CD8-positive, alpha-beta memory T cell (primary cell): ENCODE measurements at regions not wholly inside any gene's neighbourhood (a gene's known extent, or its start where the extent isn't known, plus 50 kb on each side); places are given as distances from the start of the nearest gene placed in this dataset.

ENCODE experiments used
- CTCF ChIA-PET: fragments of 350-600 bp; sonication (Branson Sonifier 250); formaldehyde crosslinking; loops from one replicate; lab custom pipeline; 2021; ENCODE audit warnings: antibody characterized with exemption; lab: Charles Lee
- POLR2A ChIA-PET: fragments of 350-600 bp; sonication (Branson Sonifier 250); formaldehyde crosslinking; loops from one replicate; lab custom pipeline; 2021; ENCODE audit warnings: antibody characterized with exemption; lab: Charles Lee
- DNase-seq, 5 donors: peaks; one replicate each; pipeline versions ENCODE4 v3.0.0 to v3.0.0-alpha.2; 2020 to 2022; ENCODE audit warnings: mixed read lengths in 1 of 5
- H3K27ac ChIP-seq: one replicate; pipeline ENCODE4 v1.7.0; 2013; ENCODE audit warnings: low read depth, mild to moderate bottlenecking, low read length, moderate library complexity
- H3K27me3 ChIP-seq: 2 replicates; pipeline ENCODE4 v1.7.0; 2013; ENCODE audit warnings: low read length, mild to moderate bottlenecking; ENCODE audit not compliant: insufficient read depth, poor library complexity, severe bottlenecking
- H3K36me3 ChIP-seq: 2 replicates; pipeline ENCODE4 v1.7.0; 2013; ENCODE audit warnings: mild to moderate bottlenecking, low read length, moderate library complexity; ENCODE audit not compliant: insufficient read depth
- H3K4me1 ChIP-seq: 2 replicates; pipeline ENCODE4 v1.7.0; 2013; ENCODE audit warnings: mild to moderate bottlenecking, low read length, moderate library complexity; ENCODE audit not compliant: insufficient read depth
- H3K4me3 ChIP-seq: 2 replicates; pipeline ENCODE4 v1.7.0; 2013; ENCODE audit warnings: mild to moderate bottlenecking, low read length
- H3K9me3 ChIP-seq: 2 replicates; pipeline ENCODE4 v1.7.0; 2013; ENCODE audit warnings: mild to moderate bottlenecking, low read length
- H3K27ac Mint-ChIP-seq, 8 donors: one replicate each; pipeline ENCODE4 v1.8.0; 2020 to 2021; ENCODE audit warnings: mixed read lengths in 8 of 8, mild to moderate bottlenecking in 6 of 8, inconsistent platforms in 3 of 8, moderate library complexity in 3 of 8
- H3K27me3 Mint-ChIP-seq, 2 donors: one replicate each; pipeline ENCODE4 v1.8.0; 2020 to 2021; ENCODE audit warnings: mixed read lengths in 2 of 2, mild to moderate bottlenecking in 1 of 2, moderate library complexity in 1 of 2
- H3K36me3 Mint-ChIP-seq, 3 donors: one replicate each; pipeline ENCODE4 v1.8.0; 2020 to 2021; ENCODE audit warnings: mixed read lengths in 3 of 3, inconsistent platforms in 1 of 3, mild to moderate bottlenecking in 1 of 3
- H3K4me1 Mint-ChIP-seq, 3 donors: one replicate each; pipeline ENCODE4 v1.8.0; 2020 to 2021; ENCODE audit warnings: mixed read lengths in 3 of 3, inconsistent platforms in 1 of 3, mild to moderate bottlenecking in 1 of 3
- H3K4me3 Mint-ChIP-seq, 7 donors: one replicate each; pipeline ENCODE4 v1.8.0; 2020 to 2021; ENCODE audit warnings: mixed read lengths in 7 of 7, mild to moderate bottlenecking in 6 of 7, moderate library complexity in 4 of 7, inconsistent platforms in 2 of 7
- H3K9me3 Mint-ChIP-seq, 5 donors: one replicate each; pipeline ENCODE4 v1.8.0; 2020 to 2022; ENCODE audit warnings: mixed read lengths in 5 of 5, mild to moderate bottlenecking in 3 of 5, moderate library complexity in 2 of 5, inconsistent platforms in 1 of 5

DNA sequence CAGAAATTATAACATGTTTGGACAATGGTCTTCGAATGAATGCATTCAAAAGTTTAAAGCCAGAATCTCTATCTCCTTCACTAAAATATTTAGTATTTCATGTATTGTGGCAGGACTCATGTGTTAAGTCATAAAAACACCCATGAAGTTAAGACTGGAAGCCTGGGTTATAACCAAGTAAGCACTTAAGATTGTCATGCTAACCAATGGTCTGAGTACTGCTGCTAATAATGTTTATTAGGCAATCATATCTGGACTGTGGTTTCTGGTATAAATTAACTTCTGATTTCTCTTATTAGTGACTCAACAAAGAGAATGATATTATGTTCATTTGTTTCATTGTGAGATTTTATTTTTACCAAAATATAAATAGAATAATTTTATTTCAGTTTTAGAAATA lies 297.9 kb upstream of the EDIL3 start:
- H3K27me3 ChIP-seq = no peaks in the 10 kb centered on the region
- H3K4me3 ChIP-seq = no peak overlapping the region
- ChIA-PET CTCF (no interaction called here), POLR2A (no interaction called here)
- no peak overlapping the region for H3K27ac Mint-ChIP-seq
- no peaks in the 10 kb centered on the region for H3K4me1 Mint-ChIP-seq
- no peak for DNase-seq
- no peak overlapping the region for H3K4me3 Mint-ChIP-seq
- H3K9me3 Mint-ChIP-seq = peaks cover 0 to 16% (median 4%) of the 10 kb centered on the region in 5 donors
- H3K9me3 ChIP-seq = no peaks in the 10 kb centered on the region
- no peaks in the 10 kb centered on the region for H3K36me3 Mint-ChIP-seq
- no peaks in the 10 kb centered on the region for H3K36me3 ChIP-seq
- H3K27me3 Mint-ChIP-seq = no peaks in the 10 kb centered on the region
- H3K27ac ChIP-seq = no peak overlapping the region
- no peaks in the 10 kb centered on the region for H3K4me1 ChIP-seq

DNA sequence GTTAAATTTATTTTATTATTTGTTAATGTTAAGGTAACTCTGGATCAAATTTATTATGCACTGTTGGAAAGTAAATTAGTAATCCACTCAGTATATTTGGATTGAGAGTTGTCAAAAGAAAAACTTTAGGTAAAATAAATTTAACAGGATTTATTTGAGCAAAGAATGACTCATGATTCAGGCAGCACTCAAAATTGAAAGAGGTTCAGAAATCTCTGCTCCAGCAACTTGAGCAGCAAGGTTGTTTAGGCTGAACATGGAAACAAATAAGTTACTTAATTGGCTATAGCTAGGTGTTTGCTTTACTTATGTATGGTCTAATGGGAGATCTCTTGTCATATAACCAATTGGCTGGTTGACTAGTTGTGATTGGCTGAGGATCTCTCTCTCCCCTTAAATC lies 296.2 kb upstream of the EDIL3 start:
- Histone ChIP-seq H3K4me1 (no peaks in the 10 kb centered on the region), H3K4me3 (no peak overlapping the region), H3K36me3 (no peaks in the 10 kb centered on the region), H3K9me3 (no peaks in the 10 kb centered on the region), H3K27ac (no peak overlapping the region), H3K27me3 (no peaks in the 10 kb centered on the region)
- H3K36me3 Mint-ChIP-seq = no peaks in the 10 kb centered on the region
- DNase-seq = no peak
- no peak overlapping the region for H3K4me3 Mint-ChIP-seq
- ChIA-PET CTCF (no interaction called here), POLR2A (no interaction called here)
- H3K27me3 Mint-ChIP-seq = no peaks in the 10 kb centered on the region
- H3K27ac Mint-ChIP-seq = no peak overlapping the region
- no peaks in the 10 kb centered on the region for H3K4me1 Mint-ChIP-seq
- peaks cover 0 to 9% (median 0%) of the 10 kb centered on the region in 5 donors for H3K9me3 Mint-ChIP-seq

DNA sequence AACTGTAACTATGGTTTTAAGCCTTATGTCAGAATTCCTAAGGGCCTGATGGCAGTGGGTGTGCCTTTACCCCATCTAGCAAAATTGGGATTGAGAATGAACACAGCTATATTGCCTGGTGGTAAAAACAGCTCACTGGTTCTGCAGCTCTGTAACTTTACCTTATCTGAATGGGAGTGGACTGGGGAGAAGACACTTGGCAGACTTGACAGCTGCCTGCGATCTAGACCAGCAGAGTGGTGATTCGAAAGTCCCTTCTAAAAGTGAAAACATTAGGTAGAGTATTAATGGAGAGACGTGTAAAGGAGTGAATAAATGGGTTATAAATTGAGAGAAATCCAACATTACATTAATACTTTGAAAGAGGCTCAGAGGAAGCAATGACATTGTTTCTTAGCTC lies 289.1 kb upstream of the EDIL3 start:
- Mint-ChIP-seq H3K4me3 (no peak overlapping the region), H3K4me1 (no peaks in the 10 kb centered on the region), H3K27me3 (no peaks in the 10 kb centered on the region), H3K27ac (no peak overlapping the region), H3K9me3 (peaks cover 4 to 11% (median 9%) of the 10 kb centered on the region in 5 donors), H3K36me3 (no peaks in the 10 kb centered on the region)
- ChIA-PET CTCF (no interaction called here), POLR2A (no interaction called here)
- Histone ChIP-seq H3K36me3 (no peaks in the 10 kb centered on the region), H3K27me3 (no peaks in the 10 kb centered on the region), H3K9me3 (no peaks in the 10 kb centered on the region), H3K4me1 (no peaks in the 10 kb centered on the region), H3K27ac (no peak overlapping the region), H3K4me3 (no peak overlapping the region)
- DNase-seq = no peak

DNA sequence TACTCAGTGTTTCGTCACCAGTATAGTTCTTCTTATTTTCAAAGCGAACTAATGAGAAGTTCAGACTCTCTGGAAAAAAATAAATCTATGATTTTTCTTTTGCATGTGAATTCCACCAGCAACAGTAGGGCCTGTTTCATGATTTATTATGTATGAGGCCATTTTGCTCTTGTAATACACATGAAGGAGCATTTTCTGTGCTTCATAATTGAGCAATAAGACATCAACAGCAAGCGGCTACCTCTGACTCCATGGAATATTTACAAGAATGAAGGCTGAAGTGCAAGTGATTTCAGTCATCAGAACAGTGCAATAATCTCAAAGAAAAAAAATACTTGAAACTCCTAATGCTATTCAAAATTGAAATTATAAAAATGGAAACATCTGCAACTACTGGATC lies 282.9 kb upstream of the EDIL3 start:
- Mint-ChIP-seq H3K4me1 (no peaks in the 10 kb centered on the region), H3K27me3 (no peaks in the 10 kb centered on the region), H3K36me3 (no peaks in the 10 kb centered on the region), H3K4me3 (no peak overlapping the region), H3K9me3 (peaks cover 4 to 19% (median 14%) of the 10 kb centered on the region in 5 donors), H3K27ac (no peak overlapping the region)
- no peak overlapping the region for H3K27ac ChIP-seq
- H3K27me3 ChIP-seq = no peaks in the 10 kb centered on the region
- H3K4me1 ChIP-seq = no peaks in the 10 kb centered on the region
- ChIA-PET POLR2A (no interaction called here), CTCF (no interaction called here)
- no peaks in the 10 kb centered on the region for H3K36me3 ChIP-seq
- no peak overlapping the region for H3K4me3 ChIP-seq
- DNase-seq = no peak
- no peaks in the 10 kb centered on the region for H3K9me3 ChIP-seq

DNA sequence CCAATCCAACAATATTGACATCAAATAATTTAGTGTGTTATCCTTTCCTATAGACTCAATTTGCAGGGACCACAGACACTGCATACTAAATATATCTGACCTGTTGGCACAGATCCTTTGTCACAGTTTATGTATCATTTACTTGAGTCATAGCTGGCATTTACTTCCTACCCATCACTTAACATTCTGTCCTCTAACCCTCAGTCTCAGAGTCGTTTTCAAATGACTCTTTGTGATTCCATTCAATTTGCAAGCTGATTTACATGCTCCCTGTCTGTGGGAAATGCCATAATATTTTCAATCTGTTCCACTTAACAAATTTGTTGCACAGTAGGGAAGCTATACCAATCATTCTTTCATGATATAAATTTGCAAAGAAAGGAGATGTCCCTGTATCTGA lies 265.7 kb upstream of the EDIL3 start:
- H3K36me3 Mint-ChIP-seq = no peaks in the 10 kb centered on the region
- H3K36me3 ChIP-seq = no peaks in the 10 kb centered on the region
- no peak for DNase-seq
- H3K4me3 Mint-ChIP-seq = no peak overlapping the region
- H3K27ac Mint-ChIP-seq = no peak overlapping the region
- peaks cover 0 to 19% (median 0%) of the 10 kb centered on the region in 5 donors for H3K9me3 Mint-ChIP-seq
- H3K27ac ChIP-seq = no peak overlapping the region
- ChIA-PET CTCF (no interaction called here), POLR2A (no interaction called here)
- no peak overlapping the region for H3K4me3 ChIP-seq
- H3K27me3 ChIP-seq = no peaks in the 10 kb centered on the region
- H3K27me3 Mint-ChIP-seq = no peaks in the 10 kb centered on the region
- no peaks in the 10 kb centered on the region for H3K4me1 Mint-ChIP-seq
- H3K9me3 ChIP-seq = no peaks in the 10 kb centered on the region
- no peaks in the 10 kb centered on the region for H3K4me1 ChIP-seq

DNA sequence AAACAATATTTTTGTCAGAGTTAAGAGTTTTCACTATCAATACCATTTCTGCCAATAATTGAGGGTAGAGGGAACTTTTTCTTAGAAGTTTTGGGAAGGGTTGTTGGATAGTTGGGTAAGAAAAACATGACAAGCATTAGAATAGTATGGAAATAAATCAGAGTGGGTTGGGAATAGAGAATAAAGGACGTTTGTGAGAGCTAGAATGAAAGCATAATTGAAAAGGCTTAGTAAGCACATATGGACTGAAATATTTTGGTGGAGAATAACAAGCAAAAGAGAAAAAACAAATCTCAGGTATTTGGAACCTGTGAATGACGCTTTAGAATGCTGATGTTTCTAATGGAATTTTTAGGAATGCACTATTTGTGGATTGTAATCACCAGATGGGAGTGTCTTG lies 262.9 kb upstream of the EDIL3 start:
- Mint-ChIP-seq H3K27me3 (no peaks in the 10 kb centered on the region), H3K9me3 (peaks cover 0 to 19% (median 2%) of the 10 kb centered on the region in 5 donors), H3K4me3 (no peak overlapping the region), H3K36me3 (no peaks in the 10 kb centered on the region), H3K27ac (no peak overlapping the region), H3K4me1 (no peaks in the 10 kb centered on the region)
- Histone ChIP-seq H3K4me1 (no peaks in the 10 kb centered on the region), H3K27ac (no peak overlapping the region), H3K27me3 (no peaks in the 10 kb centered on the region), H3K9me3 (no peaks in the 10 kb centered on the region), H3K36me3 (no peaks in the 10 kb centered on the region), H3K4me3 (no peak overlapping the region)
- no peak for DNase-seq
- ChIA-PET POLR2A (no interaction called here), CTCF (no interaction called here)

DNA sequence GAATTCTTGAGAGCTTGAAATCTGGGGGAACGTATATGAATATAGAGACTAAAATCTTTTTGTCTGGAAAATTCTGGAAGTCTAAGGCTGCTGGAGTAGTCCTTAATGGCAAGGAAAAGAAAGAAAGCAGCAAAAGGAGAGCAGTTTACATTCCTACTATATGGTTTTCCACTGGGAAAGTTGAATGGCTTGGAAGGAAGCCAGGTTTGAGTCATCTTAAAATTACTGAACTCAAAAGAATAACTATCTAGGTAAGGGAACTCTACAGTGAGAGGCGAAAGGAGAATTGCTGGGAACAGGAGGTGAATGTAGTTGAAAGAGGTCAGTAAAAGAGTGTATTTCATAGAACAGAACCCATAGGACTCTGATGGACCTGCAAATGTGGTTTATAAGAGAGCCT lies 258.1 kb upstream of the EDIL3 start:
- Histone ChIP-seq H3K4me1 (no peaks in the 10 kb centered on the region), H3K9me3 (no peaks in the 10 kb centered on the region), H3K4me3 (no peak overlapping the region), H3K27me3 (no peaks in the 10 kb centered on the region), H3K27ac (no peak overlapping the region), H3K36me3 (no peaks in the 10 kb centered on the region)
- Mint-ChIP-seq H3K4me3 (no peak overlapping the region), H3K27me3 (no peaks in the 10 kb centered on the region), H3K36me3 (no peaks in the 10 kb centered on the region), H3K27ac (no peak overlapping the region), H3K4me1 (no peaks in the 10 kb centered on the region), H3K9me3 (peaks cover 0 to 5% (median 3%) of the 10 kb centered on the region in 5 donors)
- ChIA-PET CTCF (no interaction called here), POLR2A (no interaction called here)
- DNase-seq = no peak

DNA sequence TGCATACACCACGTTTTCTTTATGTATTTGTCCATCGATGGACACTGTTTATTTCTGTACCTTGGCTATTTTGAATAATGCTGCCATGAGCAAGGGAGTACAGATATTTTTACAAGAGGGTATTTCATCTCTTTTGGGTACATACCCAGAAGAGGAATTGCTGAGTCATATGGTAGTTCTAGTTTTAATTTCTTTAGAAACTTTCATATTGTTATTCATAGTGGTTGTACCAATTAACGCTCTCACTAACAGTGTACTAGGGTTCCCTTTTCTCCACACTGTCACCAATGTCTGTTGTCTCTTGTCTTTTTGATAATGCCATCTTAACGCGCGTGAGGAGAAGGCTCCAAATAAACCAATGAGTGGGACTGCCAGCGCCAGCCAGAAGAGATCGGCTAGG lies 257.6 kb upstream of the EDIL3 start:
- ChIA-PET POLR2A (no interaction called here), CTCF (no interaction called here)
- Mint-ChIP-seq H3K4me3 (no peak overlapping the region), H3K36me3 (no peaks in the 10 kb centered on the region), H3K9me3 (peaks cover 0 to 5% (median 2%) of the 10 kb centered on the region in 5 donors), H3K27me3 (no peaks in the 10 kb centered on the region), H3K27ac (no peak overlapping the region), H3K4me1 (no peaks in the 10 kb centered on the region)
- Histone ChIP-seq H3K4me3 (no peak overlapping the region), H3K27me3 (no peaks in the 10 kb centered on the region), H3K9me3 (no peaks in the 10 kb centered on the region), H3K27ac (no peak overlapping the region), H3K4me1 (no peaks in the 10 kb centered on the region), H3K36me3 (no peaks in the 10 kb centered on the region)
- no peak for DNase-seq
